ENCODE measurements at regions not wholly inside any gene's neighbourhood (a gene's known extent, or its start where the extent isn't known, plus 50 kb on each side); places are given as distances from the start of the nearest gene placed in this dataset.

DNA sequence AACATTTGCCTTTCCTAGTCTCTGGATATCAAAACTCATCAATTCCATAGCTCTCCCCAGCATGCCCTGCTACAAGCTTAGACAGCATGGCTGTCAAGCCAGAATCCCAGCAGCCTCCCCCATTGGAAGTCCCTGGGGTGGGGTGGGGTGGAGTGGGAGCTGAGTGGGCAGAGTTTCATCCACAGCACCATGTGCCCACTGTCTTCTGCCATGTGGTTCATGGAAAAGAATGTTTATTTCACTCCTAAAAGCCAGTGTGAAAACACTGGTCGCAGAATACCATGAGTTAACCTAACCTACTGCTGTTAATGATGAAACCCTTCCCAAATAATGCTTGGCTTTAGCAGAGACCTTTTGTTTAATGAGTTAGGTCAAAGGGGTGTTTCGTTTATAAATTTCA is 80.2 kb upstream of the KIRREL3 start:
- no peak for TF ChIP-seq MXI1 (conservative IDR thresholded peaks at IDR 0.05; ENCODE audit: poor library complexity, severe bottlenecking)
- no peak for TF ChIP-seq TAF1 (IDR thresholded peaks at IDR 0.05; ENCODE audit: low read depth)
- no peak for TF ChIP-seq EP300 (conservative IDR thresholded peaks at IDR 0.05; ENCODE audit: poor library complexity, severe bottlenecking)
- TF ChIP-seq, protein P1, sequence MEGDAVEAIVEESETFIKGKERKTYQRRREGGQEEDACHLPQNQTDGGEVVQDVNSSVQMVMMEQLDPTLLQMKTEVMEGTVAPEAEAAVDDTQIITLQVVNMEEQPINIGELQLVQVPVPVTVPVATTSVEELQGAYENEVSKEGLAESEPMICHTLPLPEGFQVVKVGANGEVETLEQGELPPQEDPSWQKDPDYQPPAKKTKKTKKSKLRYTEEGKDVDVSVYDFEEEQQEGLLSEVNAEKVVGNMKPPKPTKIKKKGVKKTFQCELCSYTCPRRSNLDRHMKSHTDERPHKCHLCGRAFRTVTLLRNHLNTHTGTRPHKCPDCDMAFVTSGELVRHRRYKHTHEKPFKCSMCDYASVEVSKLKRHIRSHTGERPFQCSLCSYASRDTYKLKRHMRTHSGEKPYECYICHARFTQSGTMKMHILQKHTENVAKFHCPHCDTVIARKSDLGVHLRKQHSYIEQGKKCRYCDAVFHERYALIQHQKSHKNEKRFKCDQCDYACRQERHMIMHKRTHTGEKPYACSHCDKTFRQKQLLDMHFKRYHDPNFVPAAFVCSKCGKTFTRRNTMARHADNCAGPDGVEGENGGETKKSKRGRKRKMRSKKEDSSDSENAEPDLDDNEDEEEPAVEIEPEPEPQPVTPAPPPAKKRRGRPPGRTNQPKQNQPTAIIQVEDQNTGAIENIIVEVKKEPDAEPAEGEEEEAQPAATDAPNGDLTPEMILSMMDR (IDR thresholded peaks at IDR 0.05; ENCODE audit: poor library complexity, severe bottlenecking) = no peak
- no peak for TF ChIP-seq RAD21 (conservative IDR thresholded peaks at IDR 0.05)
- TF ChIP-seq EZH2 (IDR thresholded peaks at IDR 0.05; ENCODE audit: borderline replicate concordance, insufficient read depth, low read length, poor library complexity, severe bottlenecking) = no peak
- TF ChIP-seq SMC3 (conservative IDR thresholded peaks at IDR 0.05; ENCODE audit: poor library complexity) = no peak
- TF ChIP-seq REST (IDR thresholded peaks at IDR 0.05; ENCODE audit: borderline replicate concordance) = no peak
- no peak for TF ChIP-seq POLR2AphosphoS5 (IDR thresholded peaks at IDR 0.05)
- H2AFZ ChIP-seq (ENCODE audit: low read depth, low read length) = no peak overlapping the region
- H3K4me3 ChIP-seq (ENCODE audit: low read length) = no peak overlapping the region
- no peaks in the 10 kb centered on the region for H3K27me3 ChIP-seq (ENCODE audit: insufficient read depth, low read depth, low read length)
- H3K36me3 ChIP-seq (ENCODE audit: insufficient read depth, low read length) = no peaks in the 10 kb centered on the region
- H3K9me2 ChIP-seq (ENCODE audit: insufficient read depth, low read length) = no peaks in the 10 kb centered on the region
- no peaks in the 10 kb centered on the region for H3K79me2 ChIP-seq (replicated peaks; ENCODE audit: insufficient read depth, low read length)
- H3F3A ChIP-seq (ENCODE audit: insufficient read depth, low read length, poor library complexity, severe bottlenecking) = no peaks in the 10 kb centered on the region
- H3K9me3 ChIP-seq (ENCODE audit: low read length) = no peaks in the 10 kb centered on the region
- H3K27ac ChIP-seq (ENCODE audit: low read length) = peak overlapping the region; percentile 40
- H3K4me2 ChIP-seq (ENCODE audit: low read length) = no peak overlapping the region
- no peak overlapping the region for H3K9ac ChIP-seq (ENCODE audit: low read length)
- H4K20me1 ChIP-seq (ENCODE audit: insufficient read depth) = no peaks in the 10 kb centered on the region

DNA sequence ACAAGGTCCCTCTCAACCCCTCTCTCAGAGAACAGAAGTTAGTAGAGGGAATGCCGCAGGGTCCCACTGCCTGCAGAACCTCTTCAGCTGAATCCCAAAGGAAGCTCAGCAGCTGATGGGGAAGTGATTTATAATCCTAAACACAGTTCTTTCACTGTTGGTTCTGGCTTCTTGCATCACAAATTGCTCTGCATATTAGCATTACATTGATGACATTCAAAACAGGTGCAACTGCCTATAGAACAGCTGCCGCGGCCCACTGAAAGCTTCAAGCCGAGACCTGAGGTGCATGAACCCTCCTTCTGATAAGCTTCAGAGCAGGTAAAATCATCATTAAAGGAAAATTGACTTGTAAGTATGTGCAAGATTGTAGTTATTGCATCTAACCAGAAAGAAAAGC is 75.2 kb upstream of the KIRREL3 start:
- no peaks in the 10 kb centered on the region for H4K20me1 ChIP-seq (ENCODE audit: insufficient read depth)
- no peaks in the 10 kb centered on the region for H3K9me2 ChIP-seq (ENCODE audit: insufficient read depth, low read length)
- peak overlapping the region; percentile 6 for H3K4me2 ChIP-seq (ENCODE audit: low read length)
- TF ChIP-seq MXI1 (conservative IDR thresholded peaks at IDR 0.05; ENCODE audit: poor library complexity, severe bottlenecking) (no peak), POLR2AphosphoS5 (IDR thresholded peaks at IDR 0.05) (no peak), REST (IDR thresholded peaks at IDR 0.05; ENCODE audit: borderline replicate concordance) (no peak), TAF1 (IDR thresholded peaks at IDR 0.05; ENCODE audit: low read depth) (no peak), RAD21 (conservative IDR thresholded peaks at IDR 0.05) (no peak), SMC3 (conservative IDR thresholded peaks at IDR 0.05; ENCODE audit: poor library complexity) (no peak)
- TF ChIP-seq, protein P1 (IDR thresholded peaks at IDR 0.05; ENCODE audit: poor library complexity, severe bottlenecking) = no peak
- no peak overlapping the region for H3K9ac ChIP-seq (ENCODE audit: low read length)
- no peaks in the 10 kb centered on the region for H3K36me3 ChIP-seq (ENCODE audit: insufficient read depth, low read length)
- H3K79me2 ChIP-seq (replicated peaks; ENCODE audit: insufficient read depth, low read length) = no peaks in the 10 kb centered on the region
- no peak overlapping the region for H3K4me3 ChIP-seq (ENCODE audit: low read length)
- H3K9me3 ChIP-seq (ENCODE audit: low read length) = no peaks in the 10 kb centered on the region
- no peak overlapping the region for H2AFZ ChIP-seq (ENCODE audit: low read depth, low read length)
- no peaks in the 10 kb centered on the region for H3F3A ChIP-seq (ENCODE audit: insufficient read depth, low read length, poor library complexity, severe bottlenecking)
- H3K27ac ChIP-seq (ENCODE audit: low read length) = peak overlapping the region; percentile 39
- H3K27me3 ChIP-seq (ENCODE audit: insufficient read depth, low read depth, low read length) = no peaks in the 10 kb centered on the region
